ENCODE measurements at regions not wholly inside any gene's neighbourhood (a gene's known extent, or its start where the extent isn't known, plus 50 kb on each side); places are given as distances from the start of the nearest gene placed in this dataset.

GRCh38 chr2:239892441-239893235 lies 132.5 kb downstream of the NDUFA10 start:
- Histone ChIP-seq H3K9me3 (no peaks in the 10 kb centered on the region), H3K4me3 (no peak overlapping the region), H3K4me1 (peaks cover 0 to 10% (median 0%) of the 10 kb centered on the region in 12 donors), H3K36me3 (no peaks in the 10 kb centered on the region), H3K27ac (no peak overlapping the region), H3K27me3 (peaks cover 0 to 24% (median 0%) of the 10 kb centered on the region in 9 donors)
- no peak for ATAC-seq
- no peak for TF ChIP-seq POLR2A (IDR thresholded peaks at IDR 0.05)
- TF ChIP-seq CTCF (IDR thresholded peaks at IDR 0.05): no peak
- intact Hi-C loops (cut with DNase I): no loop called here
- 80 to 92% (median 88%) methylated on average over 16 to 18 of the region's 18 CpGs for WGBS, 4 donors
- DNase-seq: peak in 1 of 5 donors; percentile 1

GRCh38 chr2:239891698-239892097 lies 133.4 kb downstream of the NDUFA10 start:
- intact Hi-C loops (cut with DNase I): no loop called here
- H3K9me3 ChIP-seq: peaks cover 0 to 8% (median 3%) of the 10 kb centered on the region in 12 donors
- peaks cover 0 to 22% (median 0%) of the 10 kb centered on the region in 9 donors for H3K27me3 ChIP-seq
- H3K4me3 ChIP-seq: no peak overlapping the region
- peak in 1 of 5 donors; percentile 2 for DNase-seq
- H3K27ac ChIP-seq: no peak overlapping the region
- WGBS, 4 donors: 90 to 99% (median 94%) methylated on average over 3 of the region's 3 CpGs
- H3K36me3 ChIP-seq: no peaks in the 10 kb centered on the region
- TF ChIP-seq POLR2A (IDR thresholded peaks at IDR 0.05) (no peak), CTCF (IDR thresholded peaks at IDR 0.05) (no peak)
- ATAC-seq: no peak
- peaks cover 0 to 10% (median 0%) of the 10 kb centered on the region in 12 donors for H3K4me1 ChIP-seq

- Histone ChIP-seq H3K9me3 (peaks cover 0 to 22% (median 16%) of the 10 kb centered on the region in 12 donors), H3K36me3 (no peaks in the 10 kb centered on the region), H3K27ac (no peak overlapping the region), H3K27me3 (peaks cover 0 to 23% (median 0%) of the 10 kb centered on the region in 9 donors), H3K4me3 (no peak overlapping the region), H3K4me1 (peaks cover 0 to 10% (median 0%) of the 10 kb centered on the region in 12 donors)
- intact Hi-C loops (cut with DNase I): no loop called here
- ATAC-seq (no peak), DNase-seq (peak in 1 of 5 donors; percentile 5)
- WGBS, 4 donors: 79 to 86% (median 84%) methylated on average over 9 of the region's 9 CpGs
- TF ChIP-seq POLR2A (IDR thresholded peaks at IDR 0.05) (no peak), CTCF (IDR thresholded peaks at IDR 0.05) (no peak)
These were observed 134.9 kb downstream of the NDUFA10 start for GRCh38 chr2:239890206-239890746.

GRCh38 chr2:239889641-239890121 lies 135.5 kb downstream of the NDUFA10 start:
- TF ChIP-seq POLR2A (IDR thresholded peaks at IDR 0.05) (no peak), CTCF (IDR thresholded peaks at IDR 0.05) (no peak)
- Histone ChIP-seq H3K27me3 (peaks cover 0 to 17% (median 0%) of the 10 kb centered on the region in 9 donors), H3K27ac (no peak overlapping the region), H3K4me3 (no peak overlapping the region), H3K9me3 (peaks cover 0 to 28% (median 22%) of the 10 kb centered on the region in 12 donors), H3K4me1 (peaks cover 0 to 10% (median 0%) of the 10 kb centered on the region in 12 donors), H3K36me3 (no peaks in the 10 kb centered on the region)
- DNase-seq: peak in 2 of 5 donors; percentile 34 to 51
- 48 to 72% (median 63%) methylated on average over 9 of the region's 9 CpGs for WGBS, 4 donors
- intact Hi-C loops (cut with DNase I): loop anchor here in 3 of 10 donors (10.0 kb wide), 2 partner anchors 845 to 855 kb away; no protein-coding TSS in a partner anchor
- ATAC-seq: peak in 3 of 4 donors; percentile 29 to 54 (median 42)
